T-cell (primary cell): ENCODE measurements at regions not wholly inside any gene's neighbourhood (a gene's known extent, or its start where the extent isn't known, plus 50 kb on each side); places are given as distances from the start of the nearest gene placed in this dataset.

ENCODE experiments used
- ATAC-seq, 4 experiments: fragments of 200-7000 bp in 3 of 4; fragments of 150-1000 bp in 1 of 4; cut with Tn5 transposase; replicated peaks in 1 of 4; 1 replicate in 3 of 4; 2 replicates in 1 of 4; pipeline ENCODE4 v1.10.0; 2021; ENCODE audit warnings: moderate library complexity in 3 of 4, mild to moderate bottlenecking in 2 of 4, moderate number of reproducible peaks in 1 of 4
- CTCF ChIA-PET, 2 donors: fragments of 300-600 bp; sonication (Branson Sonifier 250); formaldehyde crosslinking; loops; one replicate each; lab custom pipeline; 2022; ENCODE audit warnings: antibody characterized with exemption in 2 of 2; lab: Charles Lee
- POLR2A ChIA-PET, 2 donors: fragments of 300-600 bp; sonication (Branson Sonifier 250); formaldehyde crosslinking; loops; one replicate each; lab custom pipeline; 2022; ENCODE audit warnings: antibody characterized with exemption in 2 of 2; lab: Charles Lee
- DNase-seq, 35 experiments: peaks; one replicate each; pipeline versions ENCODE4 v3.0.0 to v3.0.0-alpha.2; 2013 to 2023
- H3K27ac ChIP-seq: one replicate; pipeline ENCODE4 v1.5.1; 2013; ENCODE audit warnings: low read length
- H3K27me3 ChIP-seq, 2 experiments: replicated peaks in 1 of 2; 1 replicate in 1 of 2; 2 replicates in 1 of 2; pipeline versions ENCODE4 v1.6.1 to v1.7.0; 2013; ENCODE audit warnings: low read length in 1 of 2, mixed read lengths in 1 of 2; ENCODE audit not compliant: control insufficient read depth in 2 of 2, insufficient read depth in 2 of 2; ENCODE audit errors: extremely low read depth in 1 of 2
- H3K36me3 ChIP-seq, 2 donors: 1 replicate in 1 of 2; 2 replicates in 1 of 2; pipeline versions ENCODE4 v1.6.1 to v1.7.0; 2013; ENCODE audit warnings: low read length in 1 of 2; ENCODE audit not compliant: control insufficient read depth in 2 of 2, insufficient read depth in 1 of 2; ENCODE audit errors: extremely low read depth in 1 of 2
- H3K4me1 ChIP-seq, 2 experiments: 1 replicate in 1 of 2; 2 replicates in 1 of 2; pipeline versions ENCODE4 v1.6.1 to v1.7.0; 2013; ENCODE audit warnings: low read length in 2 of 2, mixed read lengths in 1 of 2; ENCODE audit not compliant: insufficient read depth in 2 of 2, control insufficient read depth in 1 of 2; ENCODE audit errors: extremely low read depth in 1 of 2
- H3K4me3 ChIP-seq, 2 donors: 1 replicate in 1 of 2; 2 replicates in 1 of 2; pipeline versions ENCODE4 v1.5.1 to v1.7.0; 2013; ENCODE audit warnings: mild to moderate bottlenecking in 2 of 2, low read length in 1 of 2, moderate library complexity in 1 of 2; ENCODE audit not compliant: control insufficient read depth in 1 of 2; ENCODE audit errors: extremely low read depth in 1 of 2
- H3K9me3 ChIP-seq: 2 replicates; pipeline ENCODE4 v1.7.0; 2013
- H3K27ac Mint-ChIP-seq, 2 donors: one replicate each; pipeline ENCODE4 v1.8.0; 2020 to 2021; ENCODE audit warnings: mild to moderate bottlenecking in 2 of 2, mixed read lengths in 2 of 2
- H3K27me3 Mint-ChIP-seq, 2 donors: one replicate each; pipeline ENCODE4 v1.8.0; 2021 to 2022; ENCODE audit warnings: mixed read lengths in 2 of 2
- H3K36me3 Mint-ChIP-seq: one replicate; pipeline ENCODE4 v1.8.0; 2021; ENCODE audit warnings: mixed read lengths
- H3K4me1 Mint-ChIP-seq, 3 donors: one replicate each; pipeline ENCODE4 v1.8.0; 2020 to 2022; ENCODE audit warnings: mixed read lengths in 3 of 3, mild to moderate bottlenecking in 1 of 3
- H3K4me3 Mint-ChIP-seq, 3 donors: one replicate each; pipeline ENCODE4 v1.8.0; 2020 to 2022; ENCODE audit warnings: mild to moderate bottlenecking in 3 of 3, mixed read lengths in 3 of 3, moderate library complexity in 3 of 3
- H3K9me3 Mint-ChIP-seq, 3 donors: one replicate each; pipeline ENCODE4 v1.8.0; 2020 to 2022; ENCODE audit warnings: mixed read lengths in 3 of 3
- WGBS: methylation state at CpG from one replicate; pipeline ENCODE4 v1.1.5; 2013; ENCODE audit warnings: missing lambda C conversion rate; ENCODE audit not compliant: insufficient coverage; 5-methylcytosine and 5-hydroxymethylcytosine counted together

DNA sequence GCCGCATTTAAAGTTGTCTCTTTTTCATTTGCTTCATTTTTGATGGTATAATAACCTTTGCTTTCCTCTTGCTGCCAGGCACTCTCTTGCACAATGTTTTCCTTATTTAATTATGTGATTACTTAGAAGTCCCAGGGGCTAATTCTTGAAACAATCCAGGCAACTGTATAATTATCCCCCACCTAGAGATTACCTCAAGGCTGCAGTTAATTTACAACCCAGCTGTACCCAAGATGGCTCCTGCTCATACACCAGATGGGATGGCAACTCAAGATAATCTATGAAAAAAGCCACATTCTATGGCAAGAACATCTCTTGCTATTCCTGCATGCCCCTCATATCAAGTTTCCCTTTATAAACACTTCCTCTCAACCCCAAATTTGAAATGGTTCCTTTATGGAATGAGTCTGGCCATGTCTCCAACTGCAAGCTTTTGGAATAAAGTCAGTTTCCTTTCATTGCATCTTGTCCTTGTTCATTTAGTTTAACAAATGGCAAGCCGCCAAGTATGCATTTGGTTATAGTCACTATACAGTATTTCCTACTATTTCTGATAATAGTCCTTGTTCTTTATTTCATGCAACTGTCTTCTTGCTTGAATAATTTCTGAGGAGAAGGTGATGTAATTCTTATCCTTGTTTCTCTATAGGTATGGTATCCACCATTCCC lies 1042.6 kb downstream of the PLA2G4A start:
- Histone ChIP-seq H3K36me3 (no peaks in the 10 kb centered on the region), H3K27me3 (no peaks in the 10 kb centered on the region), H3K27ac (no peak overlapping the region), H3K4me3 (no peak overlapping the region), H3K9me3 (no peaks in the 10 kb centered on the region), H3K4me1 (no peaks in the 10 kb centered on the region)
- DNase-seq, result no peak
- no peaks in the 10 kb centered on the region for H3K4me1 Mint-ChIP-seq
- H3K4me3 Mint-ChIP-seq, result no peak overlapping the region
- no peaks in the 10 kb centered on the region for H3K36me3 Mint-ChIP-seq
- POLR2A ChIA-PET, result no interaction called here
- no peaks in the 10 kb centered on the region for H3K27me3 Mint-ChIP-seq
- no peak for ATAC-seq
- CTCF ChIA-PET, result interaction anchor here in 1 of 2 donors (0.5 kb wide), 1 partner anchor 820 kb away, joined by 4 read pairs; no protein-coding TSS in a partner anchor
- H3K9me3 Mint-ChIP-seq, result peaks cover 4 to 38% (median 8%) of the 10 kb centered on the region in 3 donors
- H3K27ac Mint-ChIP-seq, result no peak overlapping the region
- WGBS, result no CpG with 5 or more reads among the region's 2 CpGs

DNA sequence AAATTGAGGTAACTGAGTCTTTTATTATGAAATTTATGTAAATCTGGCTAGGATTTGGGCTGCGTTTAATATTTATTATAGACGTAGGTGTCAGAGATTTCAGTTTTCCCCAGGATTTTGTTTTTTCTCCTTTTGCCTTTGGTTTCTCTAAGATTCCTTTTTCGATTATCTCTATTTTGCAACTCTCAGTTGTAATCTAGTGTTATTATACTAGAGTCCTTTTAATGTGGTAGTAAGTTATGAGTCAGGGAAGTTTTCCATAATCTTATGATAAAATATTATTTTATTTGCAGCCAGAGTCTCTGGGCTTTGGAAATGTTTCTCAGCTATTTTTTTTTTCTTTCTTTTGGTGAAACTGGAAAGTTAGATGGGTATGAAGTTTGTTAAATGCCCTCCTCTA lies 1043.8 kb downstream of the PLA2G4A start:
- Histone ChIP-seq H3K4me3 (no peak overlapping the region), H3K27me3 (no peaks in the 10 kb centered on the region), H3K4me1 (no peaks in the 10 kb centered on the region), H3K36me3 (no peaks in the 10 kb centered on the region), H3K9me3 (no peaks in the 10 kb centered on the region), H3K27ac (no peak overlapping the region)
- H3K27me3 Mint-ChIP-seq, result no peaks in the 10 kb centered on the region
- no peak overlapping the region for H3K4me3 Mint-ChIP-seq
- DNase-seq, result no peak
- POLR2A ChIA-PET, result interaction anchor here in 1 of 2 donors (0.7 kb wide), 1 partner anchor 320 kb away, joined by 3 read pairs; no protein-coding TSS in a partner anchor
- WGBS, result no CpG with 5 or more reads among the region's 3 CpGs
- CTCF ChIA-PET, result interaction anchor here in 1 of 2 donors (0.5 kb wide), 1 partner anchor 17 kb away, joined by 3 read pairs; no protein-coding TSS in a partner anchor
- no peak for ATAC-seq
- H3K4me1 Mint-ChIP-seq, result no peaks in the 10 kb centered on the region
- no peak overlapping the region for H3K27ac Mint-ChIP-seq
- no peaks in the 10 kb centered on the region for H3K36me3 Mint-ChIP-seq
- H3K9me3 Mint-ChIP-seq, result peaks cover 10 to 48% (median 10%) of the 10 kb centered on the region in 3 donors

DNA sequence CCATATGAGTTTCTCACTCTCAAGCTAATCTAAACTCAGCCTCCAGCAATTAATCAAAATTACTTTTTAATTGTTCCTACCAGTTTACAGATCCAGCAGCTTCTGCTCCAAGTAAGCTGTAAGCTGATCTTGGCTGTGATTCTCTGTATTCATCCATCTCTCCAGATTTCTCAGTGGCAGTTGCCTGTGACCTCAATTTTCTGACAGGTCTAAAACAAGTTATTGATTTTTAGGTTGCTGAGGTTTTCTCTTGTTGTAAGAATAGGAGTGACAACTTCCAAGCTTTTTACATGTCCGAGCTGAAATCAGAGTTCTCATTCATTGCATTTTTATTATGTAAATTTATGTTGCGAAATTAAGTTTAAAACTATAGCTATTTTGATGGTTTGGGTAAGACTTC lies 1044.4 kb downstream of the PLA2G4A start:
- peaks cover 10 to 44% (median 10%) of the 10 kb centered on the region in 3 donors for H3K9me3 Mint-ChIP-seq
- CTCF ChIA-PET, result no interaction called here

DNA sequence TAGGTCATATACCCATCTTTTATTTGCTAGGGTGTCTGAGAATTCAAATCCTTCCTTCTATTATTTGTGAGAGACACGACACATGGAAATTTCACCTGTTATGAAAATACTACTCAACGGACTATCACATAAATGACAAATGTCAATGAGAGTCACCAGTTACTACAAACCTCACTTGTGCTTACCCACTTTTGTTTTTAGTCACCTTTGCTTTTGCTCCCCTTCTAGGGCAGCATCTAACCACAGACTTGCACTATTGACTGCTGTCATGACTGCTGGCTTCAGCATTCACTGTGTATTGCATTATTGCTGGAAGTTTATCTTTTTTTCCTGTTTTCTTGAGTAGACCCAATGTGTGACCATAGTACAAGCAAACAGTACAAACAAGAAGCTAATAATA lies 1048.0 kb downstream of the PLA2G4A start:
- no peaks in the 10 kb centered on the region for H3K27me3 Mint-ChIP-seq
- Histone ChIP-seq H3K9me3 (no peaks in the 10 kb centered on the region), H3K4me1 (no peaks in the 10 kb centered on the region), H3K36me3 (no peaks in the 10 kb centered on the region), H3K27ac (no peak overlapping the region), H3K4me3 (no peak overlapping the region), H3K27me3 (no peaks in the 10 kb centered on the region)
- 88% methylated on average over 2 of the region's 2 CpGs for WGBS
- ATAC-seq, result no peak
- no peak for DNase-seq
- no peak overlapping the region for H3K27ac Mint-ChIP-seq
- H3K36me3 Mint-ChIP-seq, result no peaks in the 10 kb centered on the region
- POLR2A ChIA-PET, result no interaction called here
- H3K4me1 Mint-ChIP-seq, result no peaks in the 10 kb centered on the region
- CTCF ChIA-PET, result no interaction called here
- peaks cover 5 to 30% (median 10%) of the 10 kb centered on the region in 3 donors for H3K9me3 Mint-ChIP-seq
- no peak overlapping the region for H3K4me3 Mint-ChIP-seq

More for the DNA sequence above, 1044.4 kb downstream of the PLA2G4A start:
- no CpG with 5 or more reads among the region's 2 CpGs for WGBS
- Histone ChIP-seq H3K27ac (no peak overlapping the region), H3K4me3 (no peak overlapping the region), H3K36me3 (no peaks in the 10 kb centered on the region), H3K9me3 (no peaks in the 10 kb centered on the region), H3K4me1 (no peaks in the 10 kb centered on the region), H3K27me3 (no peaks in the 10 kb centered on the region)
- DNase-seq (no peak), ATAC-seq (no peak)
- Mint-ChIP-seq H3K4me1 (no peaks in the 10 kb centered on the region), H3K36me3 (no peaks in the 10 kb centered on the region), H3K27me3 (no peaks in the 10 kb centered on the region), H3K4me3 (no peak overlapping the region), H3K27ac (no peak overlapping the region)
- POLR2A ChIA-PET, result interaction anchor here in 1 of 2 donors (0.7 kb wide), 1 partner anchor 319 kb away, joined by 3 read pairs; no protein-coding TSS in a partner anchor

GRCh38 chr1:187877220-187877619 lies 1048.5 kb downstream of the PLA2G4A start:
- peaks cover 5 to 28% (median 10%) of the 10 kb centered on the region in 3 donors for H3K9me3 Mint-ChIP-seq
- no peaks in the 10 kb centered on the region for H3K27me3 ChIP-seq
- no peak overlapping the region for H3K4me3 Mint-ChIP-seq
- H3K4me1 ChIP-seq, result no peaks in the 10 kb centered on the region
- ATAC-seq, result no peak
- H3K4me1 Mint-ChIP-seq, result no peaks in the 10 kb centered on the region
- POLR2A ChIA-PET, result interaction anchor here in 1 of 2 donors (0.7 kb wide), 1 partner anchor 1956 kb away, joined by 3 read pairs; no protein-coding TSS in a partner anchor
- H3K9me3 ChIP-seq, result no peaks in the 10 kb centered on the region
- no peak overlapping the region for H3K27ac Mint-ChIP-seq
- no peak overlapping the region for H3K27ac ChIP-seq
- no peak overlapping the region for H3K4me3 ChIP-seq
- no peak for DNase-seq
- H3K27me3 Mint-ChIP-seq, result no peaks in the 10 kb centered on the region
- no peaks in the 10 kb centered on the region for H3K36me3 ChIP-seq
- no peaks in the 10 kb centered on the region for H3K36me3 Mint-ChIP-seq
- CTCF ChIA-PET, result no interaction called here
- 86% methylated on average over 1 of the region's 5 CpGs for WGBS

GRCh38 chr1:187878883-187879282 lies 1050.1 kb downstream of the PLA2G4A start:
- Mint-ChIP-seq H3K27me3 (no peaks in the 10 kb centered on the region), H3K4me1 (no peaks in the 10 kb centered on the region), H3K36me3 (no peaks in the 10 kb centered on the region), H3K4me3 (no peak overlapping the region), H3K9me3 (peaks cover 5 to 28% (median 10%) of the 10 kb centered on the region in 3 donors), H3K27ac (no peak overlapping the region)
- WGBS, result 100% methylated on average over 1 of the region's 8 CpGs
- H3K4me3 ChIP-seq, result no peak overlapping the region
- H3K4me1 ChIP-seq, result no peaks in the 10 kb centered on the region
- no peak for DNase-seq
- ATAC-seq, result no peak
- no peaks in the 10 kb centered on the region for H3K9me3 ChIP-seq
- H3K27ac ChIP-seq, result no peak overlapping the region
- ChIA-PET POLR2A (no interaction called here), CTCF (no interaction called here)
- no peaks in the 10 kb centered on the region for H3K36me3 ChIP-seq
- H3K27me3 ChIP-seq, result no peaks in the 10 kb centered on the region
